Thoracic aorta (tissue), 2 donors: ENCODE measurements at regions not wholly inside any gene's neighbourhood (a gene's known extent, or its start where the extent isn't known, plus 50 kb on each side); places are given as distances from the start of the nearest gene placed in this dataset.

Experiments used
- ATAC-seq: fragments of 150-250 bp; one replicate; pipeline ENCODE4 v1.8.0; 2017; ENCODE audit warnings: low read depth; ENCODE audit not compliant: insufficient number of reproducible peaks, low FRiP score
- DNase-seq: peaks from one replicate; pipeline ENCODE4 v3.0.0-alpha.2; 2020; ENCODE audit warnings: low spot score
- H3K27ac ChIP-seq, 2 donors: fragments of 200-600 bp; sonication (generic); 1 replicate in 1 of 2; 2 replicates in 1 of 2; pipeline ENCODE4 v1.5.1; 2016; ENCODE audit warnings: mild to moderate bottlenecking in 2 of 2, moderate library complexity in 2 of 2
- H3K27me3 ChIP-seq: fragments of 200-600 bp; sonication (generic); replicated peaks from 2 replicates; pipeline ENCODE4 v1.6.0; 2016; ENCODE audit warnings: mild to moderate bottlenecking; ENCODE audit not compliant: insufficient read depth
- H3K36me3 ChIP-seq: fragments of 200-600 bp; sonication (generic); one replicate; pipeline ENCODE4 v1.5.1; 2016
- H3K4me1 ChIP-seq, 2 donors: fragments of 200-600 bp; sonication (generic); 1 replicate in 1 of 2; 2 replicates in 1 of 2; pipeline versions ENCODE4 v1.5.1 to v1.6.0; 2016; ENCODE audit warnings: low read depth in 2 of 2, mild to moderate bottlenecking in 1 of 2; ENCODE audit not compliant: control insufficient read depth in 1 of 2
- H3K4me3 ChIP-seq: fragments of 200-600 bp; sonication (generic); 2 replicates; pipeline ENCODE4 v1.5.1; 2016; ENCODE audit warnings: mild to moderate bottlenecking
- H3K9me3 ChIP-seq: fragments of 200-600 bp; sonication (generic); 2 replicates; pipeline ENCODE4 v1.5.1; 2016
- CTCF ChIP-seq: fragments of 200-600 bp; sonication (generic); IDR thresholded peaks from one replicate; pipeline ENCODE4 v1.5.1; 2019; ENCODE audit warnings: antibody characterized with exemption

GRCh38 chr6:140684776-140685550, 1310.5 kb upstream of the CITED2 start:
- DNase-seq (no peak), ATAC-seq (no peak)
- Histone ChIP-seq H3K9me3 (no peaks in the 10 kb centered on the region), H3K4me1 (peaks cover 0 to 4% of the 10 kb centered on the region in 2 donors), H3K27ac (no peak overlapping the region), H3K4me3 (no peak overlapping the region), H3K27me3 (no peaks in the 10 kb centered on the region), H3K36me3 (no peaks in the 10 kb centered on the region)
- no peak for TF ChIP-seq CTCF

GRCh38 chr6:140677781-140678528, 1303.5 kb upstream of the CITED2 start:
- DNase-seq (no peak), ATAC-seq (no peak)
- Histone ChIP-seq H3K27ac (no peak overlapping the region), H3K9me3 (no peaks in the 10 kb centered on the region), H3K4me3 (no peak overlapping the region), H3K27me3 (no peaks in the 10 kb centered on the region), H3K4me1 (no peaks in the 10 kb centered on the region), H3K36me3 (no peaks in the 10 kb centered on the region)
- no peak for TF ChIP-seq CTCF

- no peak for TF ChIP-seq CTCF
- ATAC-seq: no peak
- no peak overlapping the region for H3K4me3 ChIP-seq
- H3K9me3 ChIP-seq: no peaks in the 10 kb centered on the region
- no peaks in the 10 kb centered on the region for H3K27me3 ChIP-seq
- DNase-seq: no peak
- H3K36me3 ChIP-seq: no peaks in the 10 kb centered on the region
- no peaks in the 10 kb centered on the region for H3K4me1 ChIP-seq
- H3K27ac ChIP-seq: no peak overlapping the region
Measured at GRCh38 chr6:140671926-140672325, 1297.5 kb upstream of the CITED2 start.

- Histone ChIP-seq H3K4me1 (no peaks in the 10 kb centered on the region), H3K27ac (no peak overlapping the region), H3K4me3 (no peak overlapping the region), H3K9me3 (no peaks in the 10 kb centered on the region), H3K36me3 (no peaks in the 10 kb centered on the region), H3K27me3 (no peaks in the 10 kb centered on the region)
- DNase-seq: no peak
- no peak for TF ChIP-seq CTCF
- no peak for ATAC-seq
Measured at GRCh38 chr6:140670021-140670420, 1295.6 kb upstream of the CITED2 start.

GRCh38 chr6:140669321-140669720, 1294.9 kb upstream of the CITED2 start:
- no peaks in the 10 kb centered on the region for H3K27me3 ChIP-seq
- no peak overlapping the region for H3K27ac ChIP-seq
- H3K9me3 ChIP-seq: no peaks in the 10 kb centered on the region
- no peak overlapping the region for H3K4me3 ChIP-seq
- DNase-seq: no peak
- no peaks in the 10 kb centered on the region for H3K36me3 ChIP-seq
- ATAC-seq: no peak
- H3K4me1 ChIP-seq: no peaks in the 10 kb centered on the region
- no peak for TF ChIP-seq CTCF
